ENCODE measurements at regions not wholly inside any gene's neighbourhood (a gene's known extent, or its start where the extent isn't known, plus 50 kb on each side); places are given as distances from the start of the nearest gene placed in this dataset.

DNA sequence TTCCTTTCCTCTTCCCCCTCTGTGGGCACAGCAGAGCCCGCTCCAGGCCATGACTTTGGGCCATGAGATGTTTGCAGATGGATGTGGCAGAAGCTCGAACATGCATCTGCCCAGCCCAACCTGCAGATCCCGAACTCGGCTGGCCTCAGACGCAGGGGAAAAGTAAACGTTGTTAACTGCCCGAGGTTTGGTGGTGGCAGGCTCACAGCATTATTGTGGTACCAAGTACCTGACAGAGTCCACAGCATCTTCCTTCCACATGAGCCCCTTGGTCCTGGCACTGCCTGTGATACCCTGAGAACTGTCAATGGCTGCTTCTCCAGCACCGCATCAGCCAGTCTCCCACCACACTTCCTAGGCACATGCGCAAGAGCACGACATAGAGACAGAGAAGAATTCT lies 424.3 kb downstream of the OCA2 start:
- Histone ChIP-seq H3K27ac (no peak overlapping the region), H3K27me3 (no peaks in the 10 kb centered on the region), H3K4me1 (peaks cover 0 to 6% (median 0%) of the 10 kb centered on the region in 4 donors), H3K4me3 (no peak overlapping the region), H3K9me3 (no peaks in the 10 kb centered on the region), H3K36me3 (no peaks in the 10 kb centered on the region)
- 66 to 93% methylated on average over 2 to 10 of the region's 10 CpGs for WGBS, 2 donors (ENCODE audit: low coverage in 1 of 2)
- intact Hi-C loops (cut with DNase I; ENCODE audit: low total_unique reads), result no loop called here
- DNase-seq, result no peak
- TF ChIP-seq POLR2A (IDR thresholded peaks at IDR 0.05) (no peak), EP300 (IDR thresholded peaks at IDR 0.05; ENCODE audit: low read depth) (no peak), POLR2AphosphoS5 (IDR thresholded peaks at IDR 0.05) (no peak)
- TF ChIP-seq, protein P1, sequence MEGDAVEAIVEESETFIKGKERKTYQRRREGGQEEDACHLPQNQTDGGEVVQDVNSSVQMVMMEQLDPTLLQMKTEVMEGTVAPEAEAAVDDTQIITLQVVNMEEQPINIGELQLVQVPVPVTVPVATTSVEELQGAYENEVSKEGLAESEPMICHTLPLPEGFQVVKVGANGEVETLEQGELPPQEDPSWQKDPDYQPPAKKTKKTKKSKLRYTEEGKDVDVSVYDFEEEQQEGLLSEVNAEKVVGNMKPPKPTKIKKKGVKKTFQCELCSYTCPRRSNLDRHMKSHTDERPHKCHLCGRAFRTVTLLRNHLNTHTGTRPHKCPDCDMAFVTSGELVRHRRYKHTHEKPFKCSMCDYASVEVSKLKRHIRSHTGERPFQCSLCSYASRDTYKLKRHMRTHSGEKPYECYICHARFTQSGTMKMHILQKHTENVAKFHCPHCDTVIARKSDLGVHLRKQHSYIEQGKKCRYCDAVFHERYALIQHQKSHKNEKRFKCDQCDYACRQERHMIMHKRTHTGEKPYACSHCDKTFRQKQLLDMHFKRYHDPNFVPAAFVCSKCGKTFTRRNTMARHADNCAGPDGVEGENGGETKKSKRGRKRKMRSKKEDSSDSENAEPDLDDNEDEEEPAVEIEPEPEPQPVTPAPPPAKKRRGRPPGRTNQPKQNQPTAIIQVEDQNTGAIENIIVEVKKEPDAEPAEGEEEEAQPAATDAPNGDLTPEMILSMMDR (IDR thresholded peaks at IDR 0.05), result no peak
- in situ Hi-C loops (cut with MboI; ENCODE audit: low pct_ligation_motif_present in 1 of 4, low pct_unique_long_range_greater_than_20kb in 1 of 4, low sequenced_read_pairs in 3 of 4), result no loop called here

DNA sequence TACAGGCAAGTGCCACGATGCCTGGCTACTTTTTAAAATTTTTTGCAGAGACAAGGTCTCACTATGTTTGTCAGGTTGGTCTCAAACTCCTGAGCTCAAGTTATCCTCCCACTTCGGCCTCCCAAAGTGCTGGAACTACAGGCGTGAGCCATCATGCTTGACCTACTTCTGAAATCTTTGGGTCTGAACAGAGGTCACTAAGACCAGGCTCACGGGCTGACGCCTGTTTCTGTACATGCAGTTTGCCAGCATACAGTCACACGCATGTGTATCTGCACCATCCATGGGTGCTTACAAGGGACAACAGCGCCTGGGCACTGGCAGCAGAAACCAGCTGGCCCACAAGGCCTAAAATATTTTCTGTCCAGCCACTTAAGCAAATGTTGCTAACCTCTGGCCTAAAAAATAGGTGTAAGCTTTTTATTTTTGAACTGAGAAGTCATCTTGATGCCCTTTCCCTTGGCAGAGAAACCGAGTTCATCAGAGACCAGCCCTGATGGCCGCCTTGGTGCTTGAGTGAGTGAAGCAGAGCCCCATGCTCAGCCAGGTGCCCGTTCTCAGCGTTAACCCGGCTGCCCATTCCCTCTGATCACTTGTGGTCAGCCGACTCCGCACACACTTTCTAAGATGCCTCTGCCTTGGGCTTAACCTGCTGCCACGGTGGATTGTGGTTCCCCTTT lies 425.2 kb downstream of the OCA2 start:
- 94% methylated on average over 15 of the region's 15 CpGs; no CpG with 5 or more reads in 1 of the 2 donors for WGBS, 2 donors (ENCODE audit: low coverage in 1 of 2)
- in situ Hi-C loops (cut with MboI; ENCODE audit: low pct_ligation_motif_present in 1 of 4, low pct_unique_long_range_greater_than_20kb in 1 of 4, low sequenced_read_pairs in 3 of 4) (no loop called here), intact Hi-C loops (cut with DNase I; ENCODE audit: low total_unique reads) (no loop called here)
- no peak overlapping the region for H3K27ac ChIP-seq
- no peaks in the 10 kb centered on the region for H3K9me3 ChIP-seq
- H3K27me3 ChIP-seq, result no peaks in the 10 kb centered on the region
- TF ChIP-seq POLR2AphosphoS5 (IDR thresholded peaks at IDR 0.05) (no peak), EP300 (IDR thresholded peaks at IDR 0.05; ENCODE audit: low read depth) (no peak), POLR2A (IDR thresholded peaks at IDR 0.05) (no peak)
- TF ChIP-seq, protein P1 (IDR thresholded peaks at IDR 0.05), result no peak
- H3K4me1 ChIP-seq, result peaks cover 0 to 6% (median 0%) of the 10 kb centered on the region in 4 donors
- no peak overlapping the region for H3K4me3 ChIP-seq
- no peak for DNase-seq
- H3K36me3 ChIP-seq, result no peaks in the 10 kb centered on the region

DNA sequence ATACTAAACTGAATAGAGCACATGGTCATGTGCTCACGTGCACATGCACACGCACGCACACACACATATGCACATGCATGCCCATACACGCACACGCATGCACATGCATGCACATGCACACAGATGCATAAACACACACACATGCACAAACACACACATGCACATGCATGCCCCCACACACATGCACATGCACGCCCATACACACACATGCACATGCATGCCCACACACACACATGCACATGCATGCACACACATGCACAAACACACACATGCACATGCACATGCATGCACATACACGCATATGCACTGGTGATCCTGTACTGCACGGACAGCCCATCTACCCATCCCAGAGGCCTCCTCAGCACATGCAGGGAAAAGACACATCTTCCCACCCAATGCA lies 426.6 kb downstream of the OCA2 start:
- H3K4me3 ChIP-seq, result no peak overlapping the region
- WGBS, 2 donors (ENCODE audit: low coverage in 1 of 2), result 83% methylated on average over 8 of the region's 8 CpGs; no CpG with 5 or more reads in 1 of the 2 donors
- no peaks in the 10 kb centered on the region for H3K36me3 ChIP-seq
- intact Hi-C loops (cut with DNase I; ENCODE audit: low total_unique reads), result loop anchor here (1.0 kb wide), 1 partner anchor 37 kb away; no protein-coding TSS in a partner anchor
- no peak for DNase-seq
- peaks cover 0 to 6% (median 0%) of the 10 kb centered on the region in 4 donors for H3K4me1 ChIP-seq
- TF ChIP-seq POLR2A (IDR thresholded peaks at IDR 0.05) (no peak), EP300 (IDR thresholded peaks at IDR 0.05; ENCODE audit: low read depth) (no peak), POLR2AphosphoS5 (IDR thresholded peaks at IDR 0.05) (no peak)
- TF ChIP-seq, protein P1 (IDR thresholded peaks at IDR 0.05), result no peak
- H3K27ac ChIP-seq, result no peak overlapping the region
- in situ Hi-C loops (cut with MboI; ENCODE audit: low pct_ligation_motif_present in 1 of 4, low pct_unique_long_range_greater_than_20kb in 1 of 4, low sequenced_read_pairs in 3 of 4), result no loop called here
- no peaks in the 10 kb centered on the region for H3K27me3 ChIP-seq
- no peaks in the 10 kb centered on the region for H3K9me3 ChIP-seq

DNA sequence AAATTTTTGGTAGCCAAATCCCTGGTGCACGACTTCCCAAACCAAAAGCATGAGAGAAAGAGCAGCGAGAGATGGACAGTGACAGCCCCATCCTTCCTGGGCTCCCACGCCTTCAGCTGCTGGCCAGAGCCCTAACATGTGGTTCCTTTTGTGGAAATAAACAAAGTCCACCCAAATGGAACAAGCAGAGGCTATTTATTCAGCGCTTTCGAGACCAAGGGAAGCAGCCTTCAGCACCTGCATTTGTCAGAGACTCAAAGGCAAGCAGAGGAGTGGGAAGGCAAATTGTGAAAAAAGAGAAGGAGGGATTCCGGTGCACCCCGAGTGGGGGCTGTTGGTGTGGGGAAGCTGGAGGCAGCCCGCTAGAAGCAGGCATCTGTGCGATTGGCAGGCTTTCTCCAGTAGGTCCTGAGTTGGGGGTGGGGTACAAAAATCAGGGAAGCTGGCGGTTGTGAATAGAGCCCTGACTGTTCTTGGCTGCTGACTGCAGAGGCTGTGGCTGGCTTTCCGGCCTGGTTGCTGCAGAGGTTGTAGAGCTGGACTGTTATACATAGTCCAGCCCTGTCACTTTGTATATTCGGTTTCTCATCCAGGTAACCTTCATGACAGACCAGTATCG lies 427.2 kb downstream of the OCA2 start:
- in situ Hi-C loops (cut with MboI; ENCODE audit: low pct_ligation_motif_present in 1 of 4, low pct_unique_long_range_greater_than_20kb in 1 of 4, low sequenced_read_pairs in 3 of 4) (no loop called here), intact Hi-C loops (cut with DNase I; ENCODE audit: low total_unique reads) (loop anchor here (1.0 kb wide), 1 partner anchor 37 kb away; no protein-coding TSS in a partner anchor)

More for the DNA sequence above, 427.2 kb downstream of the OCA2 start:
- DNase-seq, result no peak
- Histone ChIP-seq H3K36me3 (no peaks in the 10 kb centered on the region), H3K27me3 (no peaks in the 10 kb centered on the region), H3K4me1 (peaks cover 0 to 6% (median 0%) of the 10 kb centered on the region in 4 donors), H3K27ac (no peak overlapping the region), H3K4me3 (no peak overlapping the region), H3K9me3 (no peaks in the 10 kb centered on the region)
- 52 to 65% methylated on average over 6 to 13 of the region's 13 CpGs for WGBS, 2 donors (ENCODE audit: low coverage in 1 of 2)
- no peak for TF ChIP-seq EP300 (IDR thresholded peaks at IDR 0.05; ENCODE audit: low read depth)
- no peak for TF ChIP-seq POLR2AphosphoS5 (IDR thresholded peaks at IDR 0.05)

Measured in transverse colon (tissue), 4 donors.